Choroid plexus epithelial cell (primary cell): ENCODE measurements at regions not wholly inside any gene's neighbourhood (a gene's known extent, or its start where the extent isn't known, plus 50 kb on each side); places are given as distances from the start of the nearest gene placed in this dataset.
"Not testable (repeated sequence)": the region's sequence is repeated elsewhere in the genome, so short reads cannot be mapped to it uniquely, and the experiment has no call there.

ENCODE experiments used
- DNase-seq: peaks from one replicate; pipeline ENCODE4 v3.0.0-alpha.2; 2010; ENCODE audit warnings: low read depth
- H3K4me3 ChIP-seq: 2 replicates; pipeline ENCODE4 v1.5.1; 2011; ENCODE audit warnings: low read depth, mild to moderate bottlenecking, control low read depth, low read length, moderate library complexity
- TF ChIP-seq, protein P1 (sequence below): conservative IDR thresholded peaks from 2 replicates; pipeline ENCODE4 v1.5.1; 2011; ENCODE audit warnings: low read depth, mild to moderate bottlenecking, control low read depth, inconsistent platforms, low read length, moderate library complexity

DNA sequence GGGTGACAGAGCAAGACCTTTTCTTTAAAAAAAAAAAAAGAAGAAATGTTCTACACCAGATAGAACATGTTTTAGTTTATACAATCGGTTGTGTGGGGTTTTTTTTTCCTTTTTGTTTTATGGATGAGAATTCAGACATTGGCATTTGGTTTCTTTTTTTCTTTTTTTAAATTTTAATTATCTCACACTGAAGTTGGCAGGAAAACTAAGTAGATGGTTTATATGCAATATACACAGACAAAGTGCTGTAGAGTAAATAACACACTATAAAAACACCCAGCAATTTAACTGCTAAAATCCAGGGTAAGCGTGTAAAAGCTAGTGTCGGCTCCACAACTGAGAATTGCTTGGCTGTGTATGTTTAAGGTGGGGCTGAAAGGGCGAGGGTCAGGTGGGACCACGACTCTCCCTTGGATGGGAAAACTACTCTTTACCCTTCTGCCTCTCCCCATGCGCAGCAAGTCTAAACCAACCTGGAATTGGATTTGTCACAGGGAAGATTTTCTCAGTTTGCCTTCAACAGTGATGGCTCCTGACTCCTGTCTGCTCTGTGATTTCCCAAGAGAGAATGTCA, 147.1 kb upstream of the MARCKS start:
- H3K4me3 ChIP-seq = no peak overlapping the region
- TF ChIP-seq, protein P1, sequence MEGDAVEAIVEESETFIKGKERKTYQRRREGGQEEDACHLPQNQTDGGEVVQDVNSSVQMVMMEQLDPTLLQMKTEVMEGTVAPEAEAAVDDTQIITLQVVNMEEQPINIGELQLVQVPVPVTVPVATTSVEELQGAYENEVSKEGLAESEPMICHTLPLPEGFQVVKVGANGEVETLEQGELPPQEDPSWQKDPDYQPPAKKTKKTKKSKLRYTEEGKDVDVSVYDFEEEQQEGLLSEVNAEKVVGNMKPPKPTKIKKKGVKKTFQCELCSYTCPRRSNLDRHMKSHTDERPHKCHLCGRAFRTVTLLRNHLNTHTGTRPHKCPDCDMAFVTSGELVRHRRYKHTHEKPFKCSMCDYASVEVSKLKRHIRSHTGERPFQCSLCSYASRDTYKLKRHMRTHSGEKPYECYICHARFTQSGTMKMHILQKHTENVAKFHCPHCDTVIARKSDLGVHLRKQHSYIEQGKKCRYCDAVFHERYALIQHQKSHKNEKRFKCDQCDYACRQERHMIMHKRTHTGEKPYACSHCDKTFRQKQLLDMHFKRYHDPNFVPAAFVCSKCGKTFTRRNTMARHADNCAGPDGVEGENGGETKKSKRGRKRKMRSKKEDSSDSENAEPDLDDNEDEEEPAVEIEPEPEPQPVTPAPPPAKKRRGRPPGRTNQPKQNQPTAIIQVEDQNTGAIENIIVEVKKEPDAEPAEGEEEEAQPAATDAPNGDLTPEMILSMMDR = no peak
- no peak for DNase-seq

DNA sequence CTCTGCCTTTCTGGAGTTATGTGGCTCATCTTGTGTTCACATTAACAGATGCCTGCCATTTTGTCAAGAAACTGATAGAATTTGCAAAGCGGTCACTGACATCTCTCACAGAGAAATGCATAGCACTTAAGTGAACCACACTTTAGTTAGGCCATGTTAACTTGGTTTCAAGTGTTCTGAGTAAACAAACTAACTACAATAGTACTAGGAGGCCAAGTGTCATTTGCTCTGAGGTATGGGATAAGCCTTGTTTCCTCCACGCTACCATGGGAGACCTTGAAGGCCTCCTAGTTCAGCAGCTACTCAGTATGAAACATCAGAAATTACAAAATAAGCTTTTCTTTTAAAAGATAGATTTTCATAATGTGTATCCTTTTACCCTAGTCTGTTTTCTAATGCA, 143.5 kb upstream of the MARCKS start:
- no peak overlapping the region for H3K4me3 ChIP-seq
- no peak for DNase-seq
- TF ChIP-seq, protein P1 = no peak

DNA sequence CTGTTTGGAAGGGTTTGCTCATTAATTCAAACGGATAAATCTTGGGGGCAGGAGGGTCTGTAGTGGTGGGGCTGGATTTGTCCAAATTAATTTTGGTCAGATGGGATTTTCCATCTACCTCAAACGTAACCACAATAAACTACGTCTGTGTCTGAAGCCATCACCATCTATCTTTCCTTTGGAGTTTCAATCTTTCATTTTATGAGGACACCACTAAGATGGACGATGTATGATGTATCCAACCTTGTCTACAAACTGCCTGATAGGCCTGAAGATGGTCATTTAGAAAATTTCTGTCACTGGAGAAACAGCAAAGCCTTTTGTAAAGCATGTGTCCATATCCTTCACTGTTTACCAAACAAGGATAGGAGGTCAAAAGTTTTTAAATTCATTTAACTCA, 138.6 kb upstream of the MARCKS start:
- TF ChIP-seq, protein P1 = no peak
- DNase-seq = no peak
- H3K4me3 ChIP-seq = no peak overlapping the region

DNA sequence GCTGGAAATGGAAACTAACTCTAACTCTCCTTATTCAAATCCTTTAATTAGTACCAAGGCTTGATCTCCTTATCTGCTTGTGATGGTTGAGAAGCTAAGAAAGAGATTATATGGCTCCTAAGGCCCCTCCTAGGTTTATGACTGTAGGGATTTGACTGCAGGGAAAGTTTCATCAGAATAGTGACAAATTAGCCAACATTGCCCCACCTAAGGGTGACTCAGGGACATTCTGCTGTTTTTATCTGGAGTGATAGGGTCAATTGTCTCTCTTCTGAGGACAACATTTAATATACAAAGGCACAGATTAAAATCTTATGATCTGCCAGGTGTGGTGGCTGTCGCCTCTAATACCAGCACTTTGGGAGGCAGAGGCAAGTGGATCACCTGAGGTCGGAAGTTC, 138.1 kb upstream of the MARCKS start:
- TF ChIP-seq, protein P1 = no peak
- DNase-seq = no peak
- no peak overlapping the region for H3K4me3 ChIP-seq

DNA sequence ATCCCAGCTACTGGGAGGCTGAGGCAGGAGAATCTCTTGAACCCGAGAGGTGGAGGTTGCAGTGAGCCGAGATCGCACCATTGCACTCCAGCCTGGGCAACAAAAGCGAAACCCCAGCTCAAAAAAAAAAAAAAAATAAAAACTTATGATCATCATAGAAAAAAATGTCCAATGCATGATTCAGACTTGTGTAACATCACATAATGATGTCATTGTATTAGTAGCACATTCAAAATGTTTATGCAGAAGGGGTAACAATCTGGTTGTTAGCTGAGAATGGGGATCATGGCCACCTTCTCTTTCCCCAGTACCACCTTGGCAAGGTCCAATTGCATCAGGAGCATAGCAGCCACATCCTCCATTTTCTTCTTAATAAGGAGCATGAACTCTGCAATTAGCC, 137.6 kb upstream of the MARCKS start:
- TF ChIP-seq, protein P1 = no peak
- H3K4me3 ChIP-seq = no peak overlapping the region
- peak; percentile 50 for DNase-seq

DNA sequence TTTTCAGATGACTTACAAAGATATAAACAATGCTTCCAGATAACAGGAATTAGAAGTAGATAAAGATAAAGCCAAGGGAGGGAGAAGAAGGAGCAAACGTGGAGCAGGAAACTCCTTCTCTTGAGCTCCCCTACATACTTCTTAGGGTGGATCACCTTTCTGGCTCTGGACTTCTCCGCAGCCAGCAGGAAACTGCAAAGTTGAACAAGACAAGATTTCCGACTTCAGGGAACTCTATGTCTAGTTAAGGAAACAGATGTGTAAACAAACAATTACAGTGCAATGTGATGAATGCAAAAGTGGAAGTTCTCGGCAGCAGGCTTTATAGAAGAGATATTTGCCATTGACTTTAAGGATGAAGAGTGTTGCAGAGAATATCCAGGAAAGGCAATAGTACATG, 134.0 kb upstream of the MARCKS start:
- peak overlapping the region; percentile 6 for H3K4me3 ChIP-seq
- DNase-seq = peak; percentile 55
- TF ChIP-seq, protein P1 = no peak

DNA sequence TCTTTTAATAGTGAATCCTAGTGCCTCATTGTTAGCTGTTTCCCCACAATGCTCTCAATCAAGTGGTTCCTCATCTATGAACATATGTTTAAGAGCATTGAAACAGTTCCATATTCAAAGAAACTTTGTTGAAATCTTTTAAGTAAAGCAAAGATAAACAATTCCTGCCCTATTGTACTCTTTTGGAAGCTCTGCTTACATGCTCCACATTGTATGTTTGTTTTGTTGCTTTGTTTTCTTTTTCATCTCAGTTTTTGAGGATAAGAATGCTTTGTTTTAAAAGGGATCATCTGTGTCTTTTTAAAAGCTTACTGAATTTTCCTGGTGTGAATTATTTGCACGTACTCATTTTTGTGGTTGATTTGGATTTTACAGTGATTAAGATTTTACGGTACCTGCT, 132.2 kb upstream of the MARCKS start:
- DNase-seq, H3K4me3 ChIP-seq: not testable (repeated sequence)
